Lower leg skin (tissue), 3 donors: ENCODE measurements at regions not wholly inside any gene's neighbourhood (a gene's known extent, or its start where the extent isn't known, plus 50 kb on each side); places are given as distances from the start of the nearest gene placed in this dataset.

Experiments used
- POLR2A ChIP-seq, 2 donors: fragments of 450-650 bp; IDR thresholded peaks; one replicate each; pipeline ENCODE4 v1.6.1; 2016 to 2017; ENCODE audit warnings: antibody characterized with exemption in 2 of 2, mild to moderate bottlenecking in 1 of 2, moderate library complexity in 1 of 2
- TF ChIP-seq, protein P1 (sequence below), 3 donors: fragments of 450-650 bp; IDR thresholded peaks; one replicate each; pipeline ENCODE4 v1.5.1; 2016; ENCODE audit warnings: antibody characterized with exemption in 3 of 3, mild to moderate bottlenecking in 3 of 3, moderate library complexity in 2 of 3

DNA sequence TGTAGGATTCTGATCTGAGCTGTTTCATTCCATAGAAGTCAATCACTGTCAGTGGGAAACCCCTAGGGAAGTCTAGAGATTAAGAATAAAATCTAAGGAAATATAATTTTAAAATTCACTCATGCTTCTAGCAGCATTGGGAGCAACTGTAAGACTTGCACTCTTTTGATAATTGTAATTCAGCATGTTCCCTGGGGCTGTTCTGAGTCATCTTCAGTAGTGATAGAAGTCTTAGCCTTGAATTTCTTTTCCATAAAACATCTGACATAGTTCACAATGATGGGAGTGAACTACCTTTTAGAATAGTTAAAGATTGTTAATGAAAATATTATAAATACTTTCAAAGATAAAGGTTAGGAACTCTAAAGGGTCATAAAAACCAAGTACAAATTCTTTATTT is 935.8 kb downstream of the DTWD2 start:
- TF ChIP-seq, protein P1, sequence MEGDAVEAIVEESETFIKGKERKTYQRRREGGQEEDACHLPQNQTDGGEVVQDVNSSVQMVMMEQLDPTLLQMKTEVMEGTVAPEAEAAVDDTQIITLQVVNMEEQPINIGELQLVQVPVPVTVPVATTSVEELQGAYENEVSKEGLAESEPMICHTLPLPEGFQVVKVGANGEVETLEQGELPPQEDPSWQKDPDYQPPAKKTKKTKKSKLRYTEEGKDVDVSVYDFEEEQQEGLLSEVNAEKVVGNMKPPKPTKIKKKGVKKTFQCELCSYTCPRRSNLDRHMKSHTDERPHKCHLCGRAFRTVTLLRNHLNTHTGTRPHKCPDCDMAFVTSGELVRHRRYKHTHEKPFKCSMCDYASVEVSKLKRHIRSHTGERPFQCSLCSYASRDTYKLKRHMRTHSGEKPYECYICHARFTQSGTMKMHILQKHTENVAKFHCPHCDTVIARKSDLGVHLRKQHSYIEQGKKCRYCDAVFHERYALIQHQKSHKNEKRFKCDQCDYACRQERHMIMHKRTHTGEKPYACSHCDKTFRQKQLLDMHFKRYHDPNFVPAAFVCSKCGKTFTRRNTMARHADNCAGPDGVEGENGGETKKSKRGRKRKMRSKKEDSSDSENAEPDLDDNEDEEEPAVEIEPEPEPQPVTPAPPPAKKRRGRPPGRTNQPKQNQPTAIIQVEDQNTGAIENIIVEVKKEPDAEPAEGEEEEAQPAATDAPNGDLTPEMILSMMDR (IDR thresholded peaks at IDR 0.05): no peak
- no peak for TF ChIP-seq POLR2A (IDR thresholded peaks at IDR 0.05)
